K562 (cell line): ENCODE measurements at regions not wholly inside any gene's neighbourhood (a gene's known extent, or its start where the extent isn't known, plus 50 kb on each side); places are given as distances from the start of the nearest gene placed in this dataset.

Experiments
- FOXJ3 ChIP-seq: sonication (generic); formaldehyde crosslinking; IDR thresholded peaks from 2 replicates; pipeline ENCODE4 v1.4.0; 2020; ENCODE audit warnings: mild to moderate bottlenecking, missing genetic modification reagents
- HNRNPH1 ChIP-seq: fragments of 200-400 bp; formaldehyde crosslinking; optimal IDR thresholded peaks from 2 replicates; pipeline ENCODE3; 2017; ENCODE audit warnings: low read depth, mild to moderate bottlenecking, low read length, moderate library complexity
- MCM2 ChIP-seq: fragments of 450-650 bp; IDR thresholded peaks from 2 replicates; pipeline ENCODE4 v1.6.1; 2017; ENCODE audit warnings: low read depth, mild to moderate bottlenecking
- NFATC3 ChIP-seq: fragments of 450-650 bp; IDR thresholded peaks from 2 replicates; pipeline ENCODE4 v1.6.1; 2017; ENCODE audit warnings: mild to moderate bottlenecking
- PCBP1 ChIP-seq: fragments of 200-400 bp; formaldehyde crosslinking; IDR thresholded peaks from 2 replicates; pipeline ENCODE4 v1.6.1; 2018; ENCODE audit warnings: mild to moderate bottlenecking, low read depth, low read length; ENCODE audit not compliant: poor library complexity, severe bottlenecking
- POLR2AphosphoS2 ChIP-seq: IDR thresholded peaks from 2 replicates; pipeline ENCODE4 v1.6.1; 2012; ENCODE audit warnings: low read length, improper control_type of control experiment
- PTRF ChIP-seq: fragments of 450-650 bp; IDR thresholded peaks from 2 replicates; pipeline ENCODE4 v1.6.1; 2016; ENCODE audit warnings: mild to moderate bottlenecking, missing genetic modification characterization, missing compliant biosample characterization
- SMAD4 ChIP-seq: fragments of 250-450 bp; sonication (Bioruptor Pico); conservative IDR thresholded peaks from 2 replicates; pipeline ENCODE4 v1.8.0; 2021; ENCODE audit warnings: inconsistent platforms, mild to moderate bottlenecking, moderate library complexity
- SRSF7 ChIP-seq: fragments of 200-400 bp; formaldehyde crosslinking; optimal IDR thresholded peaks from 2 replicates; pipeline ENCODE3; 2017; ENCODE audit warnings: mild to moderate bottlenecking, low read depth, low read length
- TARDBP ChIP-seq: fragments of 450-650 bp; IDR thresholded peaks from 2 replicates; pipeline ENCODE4 v1.6.1; 2016
- ZFPM2 ChIP-seq: fragments of 250-450 bp; sonication (Bioruptor Pico); IDR thresholded peaks from 2 replicates; pipeline ENCODE4 v1.5.1; 2022; ENCODE audit warnings: mild to moderate bottlenecking
- ZNF140 ChIP-seq: fragments of 250-450 bp; sonication (Bioruptor Pico); IDR thresholded peaks from 2 replicates; pipeline ENCODE4 v1.8.0; 2021; ENCODE audit warnings: moderate library complexity, mild to moderate bottlenecking, inconsistent platforms
- ZNF146 ChIP-seq: IDR thresholded peaks from one replicate; pipeline ENCODE4 v1.6.1; 2018; ENCODE audit warnings: missing compliant biosample characterization; ENCODE audit not compliant: unreplicated experiment
- ZNF212 ChIP-seq: fragments of 450-650 bp; formaldehyde crosslinking; IDR thresholded peaks from 2 replicates; pipeline ENCODE4 v1.4.0; 2020; ENCODE audit warnings: mild to moderate bottlenecking
- TF ChIP-seq, protein P1 (sequence below), 2 experiments: fragments of 150-350 bp in 1 of 2; IDR thresholded peaks; 2 replicates each; pipeline ENCODE4 v1.6.1; 2012 to 2016; ENCODE audit warnings: low read depth in 2 of 2, low read length in 2 of 2, mild to moderate bottlenecking in 1 of 2, moderate library complexity in 1 of 2

DNA sequence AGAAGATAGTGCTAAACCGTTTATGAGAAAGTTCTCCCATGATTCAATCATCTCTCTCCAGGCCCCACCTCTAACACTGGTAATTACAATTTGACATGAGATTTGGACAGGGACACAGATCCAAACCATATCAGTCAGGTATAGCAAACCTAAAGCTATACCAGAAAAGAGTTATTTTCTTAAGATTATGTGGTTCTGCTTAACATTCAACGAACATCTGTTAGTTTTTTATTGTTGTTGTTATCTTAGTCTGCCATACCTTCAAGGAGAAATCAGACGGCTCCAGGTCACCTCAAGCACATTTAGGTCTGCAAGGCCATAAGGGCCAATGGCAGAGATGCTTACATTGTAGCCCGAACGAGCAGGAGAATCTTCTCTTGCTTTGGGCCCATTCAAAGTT lies 89.5 kb upstream of the ETV3 start (continued):
- TF ChIP-seq ZFPM2 (CRISPR knock-in tag) (no peak), HNRNPH1 (no peak), PTRF (no peak), MCM2 (no peak), TARDBP (no peak), ZNF146 (no peak), SMAD4 (CRISPR knock-in tag) (peak; percentile 76; the same call in 1 of the 2 replicates), SRSF7 (no peak), PCBP1 (no peak), FOXJ3 (CRISPR knock-in tag) (no peak), ZNF212 (CRISPR knock-in tag) (no peak), ZNF140 (CRISPR knock-in tag) (no peak), NFATC3 (no peak), POLR2AphosphoS2 (no peak)
- TF ChIP-seq, protein P1, sequence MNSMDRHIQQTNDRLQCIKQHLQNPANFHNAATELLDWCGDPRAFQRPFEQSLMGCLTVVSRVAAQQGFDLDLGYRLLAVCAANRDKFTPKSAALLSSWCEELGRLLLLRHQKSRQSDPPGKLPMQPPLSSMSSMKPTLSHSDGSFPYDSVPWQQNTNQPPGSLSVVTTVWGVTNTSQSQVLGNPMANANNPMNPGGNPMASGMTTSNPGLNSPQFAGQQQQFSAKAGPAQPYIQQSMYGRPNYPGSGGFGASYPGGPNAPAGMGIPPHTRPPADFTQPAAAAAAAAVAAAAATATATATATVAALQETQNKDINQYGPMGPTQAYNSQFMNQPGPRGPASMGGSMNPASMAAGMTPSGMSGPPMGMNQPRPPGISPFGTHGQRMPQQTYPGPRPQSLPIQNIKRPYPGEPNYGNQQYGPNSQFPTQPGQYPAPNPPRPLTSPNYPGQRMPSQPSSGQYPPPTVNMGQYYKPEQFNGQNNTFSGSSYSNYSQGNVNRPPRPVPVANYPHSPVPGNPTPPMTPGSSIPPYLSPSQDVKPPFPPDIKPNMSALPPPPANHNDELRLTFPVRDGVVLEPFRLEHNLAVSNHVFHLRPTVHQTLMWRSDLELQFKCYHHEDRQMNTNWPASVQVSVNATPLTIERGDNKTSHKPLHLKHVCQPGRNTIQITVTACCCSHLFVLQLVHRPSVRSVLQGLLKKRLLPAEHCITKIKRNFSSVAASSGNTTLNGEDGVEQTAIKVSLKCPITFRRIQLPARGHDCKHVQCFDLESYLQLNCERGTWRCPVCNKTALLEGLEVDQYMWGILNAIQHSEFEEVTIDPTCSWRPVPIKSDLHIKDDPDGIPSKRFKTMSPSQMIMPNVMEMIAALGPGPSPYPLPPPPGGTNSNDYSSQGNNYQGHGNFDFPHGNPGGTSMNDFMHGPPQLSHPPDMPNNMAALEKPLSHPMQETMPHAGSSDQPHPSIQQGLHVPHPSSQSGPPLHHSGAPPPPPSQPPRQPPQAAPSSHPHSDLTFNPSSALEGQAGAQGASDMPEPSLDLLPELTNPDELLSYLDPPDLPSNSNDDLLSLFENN (IDR thresholded peaks at IDR 0.05; ENCODE audit: low read depth in 2 of 2, low read length in 2 of 2): 0 out of 4 replicates have a peak, but pooled peaks of 1 of the 2 experiments have one; percentile 39
